Osteoblast (primary cell): ENCODE measurements at regions not wholly inside any gene's neighbourhood (a gene's known extent, or its start where the extent isn't known, plus 50 kb on each side); places are given as distances from the start of the nearest gene placed in this dataset.

Source experiments
- DNase-seq: peaks from one replicate; pipeline ENCODE4 v3.0.0; 2011; ENCODE audit warnings: low spot score, mixed read lengths; ENCODE audit not compliant: insufficient read length; ENCODE audit errors: missing footprints
- H2AFZ ChIP-seq: 2 replicates; pipeline ENCODE4 v1.6.0; 2011; ENCODE audit warnings: mild to moderate bottlenecking, low read length
- H3K27ac ChIP-seq: 2 replicates; pipeline ENCODE4 v1.5.1; 2011; ENCODE audit warnings: mild to moderate bottlenecking, low read depth, low read length, moderate library complexity
- H3K27me3 ChIP-seq: 2 replicates; pipeline ENCODE4 v1.6.0; 2012; ENCODE audit warnings: mild to moderate bottlenecking, control low read depth, inconsistent platforms, low read length, moderate library complexity; ENCODE audit not compliant: insufficient read depth
- H3K36me3 ChIP-seq: 2 replicates; pipeline ENCODE4 v1.5.1; 2011; ENCODE audit warnings: mild to moderate bottlenecking, low read length, control low read depth, moderate library complexity; ENCODE audit not compliant: insufficient read depth
- H3K4me1 ChIP-seq: 2 replicates; pipeline ENCODE4 v1.5.1; 2011; ENCODE audit warnings: mild to moderate bottlenecking, low read length, control low read depth, moderate library complexity; ENCODE audit not compliant: insufficient read depth
- H3K4me2 ChIP-seq: 2 replicates; pipeline ENCODE4 v1.6.0; 2011; ENCODE audit warnings: mild to moderate bottlenecking, low read length; ENCODE audit not compliant: insufficient read depth
- H3K4me3 ChIP-seq: fragments of 200-600 bp; sonication (generic); 3 replicates; pipeline ENCODE4 v1.5.1; 2012; ENCODE audit warnings: mild to moderate bottlenecking, low read length, inconsistent platforms; ENCODE audit not compliant: insufficient read depth
- H3K79me2 ChIP-seq: 2 replicates; pipeline ENCODE4 v1.6.0; 2012; ENCODE audit warnings: mild to moderate bottlenecking, low read length, control low read depth, inconsistent platforms; ENCODE audit not compliant: insufficient read depth
- H3K9me3 ChIP-seq: 2 replicates; pipeline ENCODE4 v1.5.1; 2011; ENCODE audit warnings: low read depth, low read length, control low read depth
- H4K20me1 ChIP-seq: 2 replicates; pipeline ENCODE4 v1.6.0; 2012; ENCODE audit warnings: mild to moderate bottlenecking, low read length, control low read depth; ENCODE audit not compliant: insufficient read depth
- TF ChIP-seq, protein P1 (sequence below): IDR thresholded peaks from 2 replicates; pipeline ENCODE4 v1.5.1; 2011; ENCODE audit warnings: mild to moderate bottlenecking, low read depth, low read length, moderate library complexity; ENCODE audit errors: extremely low read depth

GRCh38 chr11:79758325-79758724 is 317.5 kb upstream of the TENM4 start:
- Histone ChIP-seq H3K4me1 (no peaks in the 10 kb centered on the region), H3K9me3 (no peaks in the 10 kb centered on the region), H3K27me3 (no peaks in the 10 kb centered on the region), H3K79me2 (no peaks in the 10 kb centered on the region), H3K27ac (no peak overlapping the region), H3K4me3 (no peak overlapping the region), H3K4me2 (no peak overlapping the region), H4K20me1 (no peaks in the 10 kb centered on the region), H3K36me3 (no peaks in the 10 kb centered on the region), H2AFZ (no peak overlapping the region)
- DNase-seq = no peak
- TF ChIP-seq, protein P1, sequence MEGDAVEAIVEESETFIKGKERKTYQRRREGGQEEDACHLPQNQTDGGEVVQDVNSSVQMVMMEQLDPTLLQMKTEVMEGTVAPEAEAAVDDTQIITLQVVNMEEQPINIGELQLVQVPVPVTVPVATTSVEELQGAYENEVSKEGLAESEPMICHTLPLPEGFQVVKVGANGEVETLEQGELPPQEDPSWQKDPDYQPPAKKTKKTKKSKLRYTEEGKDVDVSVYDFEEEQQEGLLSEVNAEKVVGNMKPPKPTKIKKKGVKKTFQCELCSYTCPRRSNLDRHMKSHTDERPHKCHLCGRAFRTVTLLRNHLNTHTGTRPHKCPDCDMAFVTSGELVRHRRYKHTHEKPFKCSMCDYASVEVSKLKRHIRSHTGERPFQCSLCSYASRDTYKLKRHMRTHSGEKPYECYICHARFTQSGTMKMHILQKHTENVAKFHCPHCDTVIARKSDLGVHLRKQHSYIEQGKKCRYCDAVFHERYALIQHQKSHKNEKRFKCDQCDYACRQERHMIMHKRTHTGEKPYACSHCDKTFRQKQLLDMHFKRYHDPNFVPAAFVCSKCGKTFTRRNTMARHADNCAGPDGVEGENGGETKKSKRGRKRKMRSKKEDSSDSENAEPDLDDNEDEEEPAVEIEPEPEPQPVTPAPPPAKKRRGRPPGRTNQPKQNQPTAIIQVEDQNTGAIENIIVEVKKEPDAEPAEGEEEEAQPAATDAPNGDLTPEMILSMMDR = no peak

DNA sequence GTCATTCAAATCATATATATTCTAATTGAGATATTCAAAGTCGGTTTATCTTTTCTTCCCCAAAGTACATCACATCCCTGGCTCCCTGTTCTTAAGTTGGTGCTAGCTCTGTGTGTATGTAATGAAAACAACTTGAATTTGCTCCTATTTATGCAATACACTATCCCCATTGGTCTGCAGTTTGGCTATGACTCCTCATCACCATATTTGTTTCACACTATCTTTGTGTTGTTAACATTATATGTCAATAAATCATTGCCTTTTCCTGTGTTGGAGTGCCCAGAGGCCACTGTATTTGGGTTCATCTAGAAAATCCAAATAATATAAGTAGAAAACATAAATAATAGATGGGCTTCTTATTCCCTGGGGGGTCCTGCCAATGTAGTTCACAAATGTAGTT is 306.6 kb upstream of the TENM4 start:
- H3K27me3 ChIP-seq = no peaks in the 10 kb centered on the region
- no peaks in the 10 kb centered on the region for H3K9me3 ChIP-seq
- TF ChIP-seq, protein P1 = no peak
- no peaks in the 10 kb centered on the region for H4K20me1 ChIP-seq
- H3K36me3 ChIP-seq = no peaks in the 10 kb centered on the region
- no peak overlapping the region for H3K4me2 ChIP-seq
- DNase-seq = no peak
- H2AFZ ChIP-seq = no peak overlapping the region
- H3K4me3 ChIP-seq = no peak overlapping the region
- H3K79me2 ChIP-seq = no peaks in the 10 kb centered on the region
- no peaks in the 10 kb centered on the region for H3K4me1 ChIP-seq
- no peak overlapping the region for H3K27ac ChIP-seq

DNA sequence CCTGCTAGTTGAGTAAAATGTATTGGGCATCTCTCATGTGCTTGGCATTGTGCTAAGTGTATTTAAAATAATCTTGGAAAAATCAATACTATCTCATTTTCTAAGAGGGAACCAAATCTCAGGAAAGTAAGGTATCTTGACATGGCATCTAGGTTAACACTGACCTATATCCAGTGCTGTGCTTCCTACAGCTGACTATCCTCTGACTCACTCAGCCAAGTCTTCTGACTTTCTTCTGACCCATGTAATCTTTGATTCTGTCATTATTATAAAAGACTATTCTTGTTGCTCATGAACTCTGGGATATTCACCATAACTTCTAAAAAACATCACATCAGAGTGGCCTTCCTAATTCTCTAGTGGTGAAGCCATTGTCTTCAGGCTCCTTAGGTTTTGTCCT is 304.1 kb upstream of the TENM4 start:
- TF ChIP-seq, protein P1 = no peak
- no peak for DNase-seq
- Histone ChIP-seq H3K4me3 (no peak overlapping the region), H3K36me3 (no peaks in the 10 kb centered on the region), H3K79me2 (no peaks in the 10 kb centered on the region), H3K27me3 (no peaks in the 10 kb centered on the region), H3K4me1 (no peaks in the 10 kb centered on the region), H3K4me2 (no peak overlapping the region), H2AFZ (no peak overlapping the region), H3K9me3 (no peaks in the 10 kb centered on the region), H3K27ac (no peak overlapping the region), H4K20me1 (no peaks in the 10 kb centered on the region)

DNA sequence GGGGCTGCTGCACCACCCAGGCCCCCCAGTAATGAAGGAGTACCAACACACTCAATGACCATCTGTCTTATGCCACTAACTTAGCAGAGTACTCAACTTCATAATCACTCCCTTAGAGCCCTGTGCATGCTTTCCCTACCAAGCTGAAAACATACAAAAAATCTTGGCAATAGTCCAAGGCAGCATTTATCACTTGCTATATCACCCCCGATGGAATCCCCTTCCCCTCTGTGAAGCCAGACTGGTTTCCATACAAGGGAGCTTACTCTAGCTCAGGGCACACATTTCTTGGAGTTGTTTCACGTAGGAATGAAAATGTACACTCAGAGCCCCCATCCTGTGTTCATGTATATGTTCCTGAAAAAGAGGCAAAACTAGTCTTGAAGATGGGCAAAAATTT is 301.3 kb upstream of the TENM4 start:
- H4K20me1 ChIP-seq = no peaks in the 10 kb centered on the region
- no peaks in the 10 kb centered on the region for H3K27me3 ChIP-seq
- H3K79me2 ChIP-seq = no peaks in the 10 kb centered on the region
- DNase-seq = no peak
- H3K4me2 ChIP-seq = no peak overlapping the region
- H3K9me3 ChIP-seq = no peaks in the 10 kb centered on the region
- H3K4me1 ChIP-seq = no peaks in the 10 kb centered on the region
- no peak overlapping the region for H3K27ac ChIP-seq
- H3K4me3 ChIP-seq = no peak overlapping the region
- no peak overlapping the region for H2AFZ ChIP-seq
- no peaks in the 10 kb centered on the region for H3K36me3 ChIP-seq
- TF ChIP-seq, protein P1 = no peak
